Progenitor cell of endocrine pancreas (in vitro differentiated cells): ENCODE measurements at regions not wholly inside any gene's neighbourhood (a gene's known extent, or its start where the extent isn't known, plus 50 kb on each side); places are given as distances from the start of the nearest gene placed in this dataset.

ENCODE experiments used
- DNase-seq: peaks from one replicate; pipeline ENCODE4 v3.0.0; 2021; ENCODE audit warnings: low spot score; ENCODE audit not compliant: unreplicated experiment
- H3K27ac Mint-ChIP-seq: 2 replicates; pipeline ENCODE4 v1.8.0; 2021; ENCODE audit warnings: mild to moderate bottlenecking, moderate library complexity, mixed read lengths
- H3K27me3 Mint-ChIP-seq: 2 replicates; pipeline ENCODE4 v1.8.0; 2021; ENCODE audit warnings: mixed read lengths
- H3K36me3 Mint-ChIP-seq: 2 replicates; pipeline ENCODE4 v1.8.0; 2022; ENCODE audit warnings: mixed read lengths; ENCODE audit not compliant: insufficient read depth
- H3K4me1 Mint-ChIP-seq: 2 replicates; pipeline ENCODE4 v1.8.0; 2021; ENCODE audit warnings: low read depth, mixed read lengths
- H3K4me3 Mint-ChIP-seq: 2 replicates; pipeline ENCODE4 v1.8.0; 2021; ENCODE audit warnings: low read depth, mild to moderate bottlenecking, moderate library complexity, mixed read lengths
- H3K9me3 Mint-ChIP-seq: 2 replicates; pipeline ENCODE4 v1.8.0; 2021; ENCODE audit warnings: low read depth, mixed read lengths
- TF ChIP-seq, protein P1 (sequence below): fragments of 200-600 bp; sonication (generic); IDR thresholded peaks from one replicate; pipeline ENCODE4 v1.5.0; 2021; ENCODE audit warnings: antibody characterized with exemption, mild to moderate bottlenecking; ENCODE audit not compliant: unreplicated experiment

DNA sequence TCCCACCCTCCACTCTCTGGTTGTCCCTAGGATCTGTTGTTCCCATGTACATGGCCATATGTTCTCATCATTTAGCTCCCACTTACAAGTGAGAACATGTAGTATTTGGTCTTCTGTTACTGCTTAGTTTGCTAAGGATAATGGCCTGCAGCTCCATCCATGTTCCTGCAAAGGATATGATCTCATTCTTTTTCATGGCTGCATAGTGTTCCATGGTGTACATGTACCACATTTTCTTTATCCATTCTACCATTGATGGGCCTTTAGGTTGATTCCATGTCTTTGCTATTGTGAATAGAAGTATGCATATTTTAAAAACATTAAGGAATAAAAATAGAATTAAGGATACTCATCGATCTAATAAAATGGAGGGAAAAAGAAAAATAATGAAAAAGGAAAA, 278.4 kb downstream of the MBNL1 start:
- no peaks in the 10 kb centered on the region for H3K27me3 Mint-ChIP-seq
- H3K4me1 Mint-ChIP-seq, result no peaks in the 10 kb centered on the region
- no peak overlapping the region for H3K27ac Mint-ChIP-seq
- H3K4me3 Mint-ChIP-seq, result no peak overlapping the region
- DNase-seq, result no peak
- TF ChIP-seq, protein P1, sequence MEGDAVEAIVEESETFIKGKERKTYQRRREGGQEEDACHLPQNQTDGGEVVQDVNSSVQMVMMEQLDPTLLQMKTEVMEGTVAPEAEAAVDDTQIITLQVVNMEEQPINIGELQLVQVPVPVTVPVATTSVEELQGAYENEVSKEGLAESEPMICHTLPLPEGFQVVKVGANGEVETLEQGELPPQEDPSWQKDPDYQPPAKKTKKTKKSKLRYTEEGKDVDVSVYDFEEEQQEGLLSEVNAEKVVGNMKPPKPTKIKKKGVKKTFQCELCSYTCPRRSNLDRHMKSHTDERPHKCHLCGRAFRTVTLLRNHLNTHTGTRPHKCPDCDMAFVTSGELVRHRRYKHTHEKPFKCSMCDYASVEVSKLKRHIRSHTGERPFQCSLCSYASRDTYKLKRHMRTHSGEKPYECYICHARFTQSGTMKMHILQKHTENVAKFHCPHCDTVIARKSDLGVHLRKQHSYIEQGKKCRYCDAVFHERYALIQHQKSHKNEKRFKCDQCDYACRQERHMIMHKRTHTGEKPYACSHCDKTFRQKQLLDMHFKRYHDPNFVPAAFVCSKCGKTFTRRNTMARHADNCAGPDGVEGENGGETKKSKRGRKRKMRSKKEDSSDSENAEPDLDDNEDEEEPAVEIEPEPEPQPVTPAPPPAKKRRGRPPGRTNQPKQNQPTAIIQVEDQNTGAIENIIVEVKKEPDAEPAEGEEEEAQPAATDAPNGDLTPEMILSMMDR, result no peak
- H3K36me3 Mint-ChIP-seq, result no peaks in the 10 kb centered on the region
- peaks cover 9% of the 10 kb centered on the region for H3K9me3 Mint-ChIP-seq

- TF ChIP-seq, protein P1, result no peak
- Mint-ChIP-seq H3K27me3 (no peaks in the 10 kb centered on the region), H3K4me3 (no peak overlapping the region), H3K36me3 (no peaks in the 10 kb centered on the region), H3K27ac (no peak overlapping the region), H3K9me3 (peaks cover 4% of the 10 kb centered on the region), H3K4me1 (no peaks in the 10 kb centered on the region)
- no peak for DNase-seq
These were observed 280.5 kb downstream of the MBNL1 start for GRCh38 chr3:152549263-152549662.

GRCh38 chr3:152550284-152550683, 281.6 kb downstream of the MBNL1 start:
- no peaks in the 10 kb centered on the region for H3K27me3 Mint-ChIP-seq

DNA sequence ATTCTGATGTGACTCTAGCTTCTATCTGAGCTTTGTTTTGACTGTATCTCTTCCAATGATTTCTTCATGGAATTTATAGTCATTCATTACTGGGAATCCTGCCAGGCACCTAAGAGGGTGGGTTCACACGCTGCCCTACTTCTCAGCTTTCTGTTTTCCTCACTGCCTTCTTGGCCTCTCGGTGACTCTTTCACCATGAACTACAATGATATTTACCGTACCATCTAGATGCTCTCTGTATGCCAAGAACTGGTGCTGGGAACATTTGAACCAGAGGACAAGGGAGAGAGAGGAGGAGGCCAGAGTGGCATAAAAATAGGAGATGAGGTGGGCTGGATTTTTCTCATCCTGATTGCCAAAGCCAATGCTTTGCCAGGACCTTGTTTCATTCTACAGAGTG, 280.0 kb upstream of the P2RY1 start:
- no peaks in the 10 kb centered on the region for H3K27me3 Mint-ChIP-seq
- TF ChIP-seq, protein P1, result no peak

More at GRCh38 chr3:152550284-152550683, 281.6 kb downstream of the MBNL1 start:
- Mint-ChIP-seq H3K36me3 (no peaks in the 10 kb centered on the region), H3K4me1 (no peaks in the 10 kb centered on the region), H3K4me3 (no peak overlapping the region), H3K9me3 (no peaks in the 10 kb centered on the region), H3K27ac (no peak overlapping the region)
- no peak for DNase-seq
- TF ChIP-seq, protein P1, result no peak

GRCh38 chr3:152555666-152556291, 279.2 kb upstream of the P2RY1 start:
- Mint-ChIP-seq H3K27ac (no peak overlapping the region), H3K36me3 (no peaks in the 10 kb centered on the region), H3K9me3 (peaks cover 3% of the 10 kb centered on the region), H3K4me3 (no peak overlapping the region), H3K4me1 (no peaks in the 10 kb centered on the region), H3K27me3 (no peaks in the 10 kb centered on the region)
- TF ChIP-seq, protein P1, result no peak
- DNase-seq, result no peak

More for the DNA sequence above, 280.0 kb upstream of the P2RY1 start:
- no peak overlapping the region for H3K4me3 Mint-ChIP-seq
- H3K9me3 Mint-ChIP-seq, result peaks cover 2% of the 10 kb centered on the region
- no peak for DNase-seq
- H3K27ac Mint-ChIP-seq, result no peak overlapping the region
- no peaks in the 10 kb centered on the region for H3K4me1 Mint-ChIP-seq
- H3K36me3 Mint-ChIP-seq, result no peaks in the 10 kb centered on the region
